ENCODE measurements at regions not wholly inside any gene's neighbourhood (a gene's known extent, or its start where the extent isn't known, plus 50 kb on each side); places are given as distances from the start of the nearest gene placed in this dataset.

GRCh38 chr11:42205518-42205917 is 746.1 kb upstream of the LRRC4C start:
- DNase-seq: no peak

DNA sequence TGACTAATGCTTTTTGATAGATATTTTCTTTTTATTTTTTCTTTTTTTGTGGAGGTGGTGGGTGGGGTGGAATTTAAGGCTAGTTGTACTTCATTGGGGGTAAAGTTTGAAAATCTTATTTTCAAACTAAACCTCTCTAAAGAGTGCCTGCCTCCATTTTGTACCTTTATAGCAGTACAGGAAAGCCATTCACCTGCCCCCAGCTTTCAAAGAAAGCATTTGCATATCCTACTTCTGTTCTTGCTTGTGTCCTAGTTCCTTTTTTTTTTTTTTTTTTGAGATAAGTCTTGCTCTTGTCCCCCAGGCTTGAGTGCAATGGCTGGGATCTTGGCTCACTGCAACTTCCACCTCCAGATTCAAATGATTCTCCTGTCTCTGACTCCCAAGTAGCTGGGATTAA is 766.2 kb upstream of the LRRC4C start:
- DNase-seq: no peak

GRCh38 chr11:42232673-42233072 is 773.2 kb upstream of the LRRC4C start:
- DNase-seq: no peak

- no peak for DNase-seq
These were observed 775.0 kb upstream of the LRRC4C start for GRCh38 chr11:42234451-42234951.

DNA sequence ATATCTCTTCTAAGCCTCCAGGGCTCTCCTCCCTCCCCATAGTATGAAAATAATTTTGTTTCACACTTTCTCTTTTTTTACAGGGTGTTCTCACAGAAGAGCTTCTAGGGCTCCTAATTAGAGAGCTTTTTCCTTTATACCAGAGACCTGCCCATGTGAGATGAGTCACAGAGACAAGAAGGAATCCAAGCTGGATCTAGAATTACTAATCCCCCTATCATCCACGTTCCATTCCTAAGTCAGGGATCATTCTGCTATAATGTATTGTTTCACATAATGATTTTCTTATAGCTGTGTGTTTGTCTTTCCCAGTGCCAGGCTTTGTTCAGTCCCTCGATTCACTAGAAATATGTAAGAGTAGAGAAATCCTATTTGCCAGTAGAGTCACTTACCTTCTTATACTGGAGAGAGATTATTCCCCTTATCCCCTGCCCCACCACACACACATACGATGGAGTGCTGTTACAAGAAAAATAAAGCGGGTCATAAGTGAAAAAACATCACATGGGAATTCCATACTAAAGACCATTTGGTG is 778.3 kb upstream of the LRRC4C start:
- no peak for DNase-seq

- DNase-seq: no peak
These were observed 779.7 kb upstream of the LRRC4C start for GRCh38 chr11:42239188-42239587.

DNA sequence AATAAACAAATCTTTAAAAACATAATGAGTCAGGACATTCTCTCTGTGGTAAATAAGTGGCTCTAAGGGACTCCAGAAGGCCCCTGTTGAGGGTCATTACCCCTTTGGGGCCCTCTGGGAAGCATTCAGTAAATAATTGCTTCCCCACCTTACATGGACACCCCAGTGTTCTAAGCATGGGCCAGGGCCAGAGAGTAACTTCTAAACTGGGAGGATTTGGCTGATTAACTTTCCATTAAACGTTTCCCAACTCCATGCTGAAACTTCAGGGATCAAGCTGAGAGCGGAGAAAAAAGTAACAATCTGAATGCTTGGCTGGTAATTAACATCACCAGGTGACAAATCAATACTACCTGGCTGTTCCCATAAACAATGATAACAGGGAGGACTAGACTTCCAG is 783.9 kb upstream of the LRRC4C start:
- no peak for DNase-seq

DNA sequence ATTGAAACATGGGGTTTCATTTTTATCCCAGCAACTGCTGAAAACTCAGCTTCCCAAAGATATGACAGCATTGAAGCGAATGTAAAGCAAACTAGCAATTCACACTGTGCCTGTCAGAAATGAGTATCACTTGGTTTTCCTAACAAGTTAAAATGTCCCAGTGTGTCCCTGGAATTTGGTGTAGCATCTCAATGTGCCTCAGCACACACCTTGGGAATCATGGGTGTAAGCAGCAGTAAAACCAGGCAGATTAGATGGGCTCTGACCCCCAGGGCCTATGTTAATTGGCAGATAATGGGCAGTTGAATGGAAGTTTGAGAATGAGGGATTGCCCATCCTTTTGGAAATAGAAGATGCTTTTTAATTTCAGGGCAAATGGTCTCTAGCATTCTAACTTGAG is 784.9 kb upstream of the LRRC4C start:
- no peak for DNase-seq

DNA sequence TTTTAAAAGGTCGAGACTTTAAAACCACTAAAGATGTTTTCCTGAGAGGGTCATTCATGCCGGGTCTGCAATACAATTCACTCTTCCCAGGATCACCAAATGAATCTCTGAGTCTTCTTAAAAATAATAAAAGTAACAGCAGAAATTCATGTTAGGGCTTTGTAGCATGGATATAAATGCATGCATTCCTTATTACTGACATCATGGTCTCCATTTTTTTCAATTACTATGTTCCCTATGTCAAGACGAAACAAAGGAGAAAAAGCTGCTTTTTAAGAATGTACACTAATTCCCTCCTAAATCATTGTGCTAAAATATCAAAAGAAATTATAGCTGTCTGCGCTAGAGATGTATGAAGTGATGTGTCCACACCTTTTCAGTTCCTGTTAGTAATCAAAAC is 789.9 kb upstream of the LRRC4C start:
- no peak for DNase-seq

DNA sequence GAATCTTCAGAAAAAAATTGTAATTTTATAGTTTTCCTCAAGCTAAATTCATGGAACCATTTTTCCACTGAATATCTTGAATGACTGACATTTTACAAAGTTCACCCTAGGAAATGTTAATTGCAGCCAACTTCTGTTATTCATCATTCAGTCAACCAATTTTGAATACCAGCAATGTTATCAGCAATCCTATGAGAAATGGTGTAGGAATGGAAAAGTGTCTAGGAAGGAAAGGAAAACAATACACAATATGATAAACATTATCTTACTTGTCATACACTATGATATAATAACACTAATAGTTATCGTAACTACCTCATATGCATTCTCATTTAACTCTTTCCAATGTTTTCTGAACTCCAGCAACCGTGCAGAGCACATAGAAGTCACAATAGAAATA is 790.5 kb upstream of the LRRC4C start:
- no peak for DNase-seq

GRCh38 chr11:42251984-42252383 is 792.5 kb upstream of the LRRC4C start:
- DNase-seq: no peak

DNA sequence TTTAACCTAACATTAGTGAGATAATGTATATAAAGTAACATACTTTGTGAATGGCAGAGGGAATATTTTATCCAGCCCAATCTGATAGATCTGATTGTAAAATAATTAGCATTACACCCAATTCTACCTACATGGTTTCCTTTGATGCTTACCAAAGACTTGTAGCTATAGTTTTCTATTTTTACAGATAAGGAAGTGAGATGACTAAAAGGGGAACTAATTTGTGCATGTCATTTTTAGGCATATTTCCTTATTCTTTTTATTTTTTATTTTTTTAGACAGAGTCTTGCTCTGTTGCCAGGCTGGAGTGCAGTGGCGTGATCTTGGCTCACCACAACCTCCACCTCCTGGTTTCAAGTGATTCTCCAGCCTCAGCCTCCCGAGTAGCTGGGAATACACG is 793.7 kb upstream of the LRRC4C start:
- no peak for DNase-seq

- no peak for DNase-seq
These were observed 796.5 kb upstream of the LRRC4C start for GRCh38 chr11:42255906-42256305.

GRCh38 chr11:42257534-42257933 is 798.1 kb upstream of the LRRC4C start:
- DNase-seq: no peak

DNA sequence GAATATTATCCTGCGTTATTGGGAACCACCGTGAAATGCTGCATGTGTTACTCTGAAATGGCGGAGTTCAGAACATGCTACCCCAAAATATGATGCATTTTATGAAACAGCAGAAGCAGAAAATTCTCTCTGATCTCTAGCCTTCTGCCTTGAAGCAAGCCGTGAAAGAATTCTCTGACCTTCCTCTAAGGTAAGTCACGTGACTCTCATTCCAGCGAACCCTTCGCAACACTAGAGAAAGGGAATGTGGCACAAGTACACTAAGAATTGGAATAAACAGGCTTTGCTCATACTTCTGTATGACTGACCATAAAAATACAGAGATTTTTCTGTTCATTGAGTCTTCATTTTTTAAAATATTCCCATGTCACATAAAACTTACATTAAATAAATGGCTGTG is 805.6 kb upstream of the LRRC4C start:
- DNase-seq: no peak

DNA sequence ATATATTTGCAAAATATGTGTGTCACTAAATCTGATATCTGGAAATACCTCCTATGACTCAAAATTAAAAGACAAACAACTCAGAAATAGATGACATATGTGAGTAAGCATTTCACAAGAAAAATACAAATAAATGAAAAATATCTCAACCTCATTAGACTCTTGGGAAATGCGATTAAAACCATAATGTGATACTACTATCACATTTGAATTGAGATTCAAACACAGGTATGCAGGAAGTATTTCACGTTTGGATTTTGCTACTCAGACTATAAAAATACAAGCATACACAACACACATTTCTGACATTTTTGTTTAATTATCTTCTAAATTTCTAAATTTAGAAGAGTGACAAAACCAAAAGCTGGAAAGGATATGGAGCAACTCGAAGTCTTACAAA is 811.9 kb upstream of the LRRC4C start:
- DNase-seq: no peak

DNA sequence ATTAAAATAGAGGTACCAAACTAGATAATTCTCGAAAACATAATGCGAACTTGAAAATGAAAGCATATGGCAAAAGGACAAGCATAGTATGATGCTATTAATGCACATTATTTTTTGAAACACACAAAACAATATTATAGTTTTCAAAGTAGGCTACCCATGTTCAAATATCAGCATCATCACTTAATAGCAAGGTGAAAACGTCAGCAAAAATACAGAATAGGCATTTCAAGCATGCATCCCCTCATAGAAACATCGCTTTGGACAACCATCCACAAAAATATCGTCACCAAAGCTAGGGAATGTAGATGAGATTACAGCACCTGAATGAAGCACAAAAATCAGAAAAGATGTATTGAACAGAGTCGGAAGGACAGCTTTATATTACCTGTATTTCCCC is 814.5 kb upstream of the LRRC4C start:
- DNase-seq: no peak

GRCh38 chr11:42296910-42297309 is 837.5 kb upstream of the LRRC4C start:
- no peak for DNase-seq

DNA sequence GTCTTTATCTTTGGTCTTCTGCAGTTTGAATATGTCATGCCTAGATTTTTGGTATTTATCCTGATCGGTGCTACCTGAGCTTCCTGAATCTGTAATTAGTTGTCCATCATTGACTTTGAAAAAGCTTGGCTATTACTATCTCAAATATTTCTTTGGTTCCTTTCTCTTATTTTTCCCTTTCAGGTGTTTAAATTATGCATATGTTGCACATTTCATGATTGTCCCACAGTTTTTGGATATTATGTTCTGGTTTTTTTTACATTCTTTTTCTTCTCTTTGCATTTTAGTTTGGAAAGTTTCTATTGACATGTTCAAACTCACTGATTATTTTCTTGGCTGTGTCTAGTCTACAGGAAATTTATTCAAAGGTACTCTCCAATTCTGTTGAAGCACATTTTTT is 840.3 kb upstream of the LRRC4C start:
- no peak for DNase-seq

- DNase-seq: no peak
These were observed 842.3 kb upstream of the LRRC4C start for GRCh38 chr11:42301777-42302176.

- DNase-seq: no peak
These were observed 852.1 kb upstream of the LRRC4C start for GRCh38 chr11:42311514-42311913.

GRCh38 chr11:42311944-42312343 is 852.5 kb upstream of the LRRC4C start:
- DNase-seq: no peak

DNA sequence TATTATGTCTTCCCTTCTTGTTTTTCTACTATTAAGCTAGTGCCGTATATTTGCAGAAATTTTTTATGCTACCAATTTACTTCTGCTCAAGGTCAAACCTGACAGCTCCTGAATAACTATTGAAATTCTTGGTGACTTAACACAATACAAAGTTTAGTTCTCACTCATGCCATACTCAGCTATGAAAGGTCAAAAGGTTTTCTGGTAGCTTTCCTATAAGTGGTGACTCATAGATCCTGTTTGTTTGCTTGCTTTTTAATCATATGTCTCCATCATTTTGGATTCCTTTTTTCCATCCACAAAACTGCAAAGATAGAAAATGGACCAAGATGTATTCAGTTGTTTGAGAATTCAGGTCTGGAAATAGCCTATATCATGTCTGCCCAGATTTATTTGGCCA is 855.8 kb upstream of the LRRC4C start:
- DNase-seq: no peak

GRCh38 chr11:42315846-42316245 is 856.4 kb upstream of the LRRC4C start:
- no peak for DNase-seq

- DNase-seq: no peak
These were observed 860.5 kb upstream of the LRRC4C start for GRCh38 chr11:42319921-42320320.

Data from NCI-H1930 (cell line).